ENCODE measurements at regions not wholly inside any gene's neighbourhood (a gene's known extent, or its start where the extent isn't known, plus 50 kb on each side); places are given as distances from the start of the nearest gene placed in this dataset.

DNA sequence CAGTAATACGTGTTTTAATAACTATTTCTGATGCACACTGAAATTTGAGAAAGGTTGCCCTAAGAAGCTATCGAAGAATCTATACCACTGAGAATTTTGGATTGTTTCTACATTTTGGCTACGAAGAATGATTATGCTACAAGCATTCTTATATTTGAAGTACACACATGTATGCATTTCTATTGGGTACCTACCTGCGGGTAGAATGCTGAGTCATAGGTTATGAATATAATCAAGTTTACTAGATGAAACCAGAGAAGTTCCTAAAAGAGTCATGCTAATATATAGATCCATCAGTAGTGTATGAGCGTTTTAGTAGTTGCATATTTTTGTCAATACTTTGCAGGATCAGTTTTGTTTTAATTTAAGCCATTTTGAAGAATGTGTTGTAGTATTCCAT is 62.0 kb upstream of the PCDH20 start:
- TF ChIP-seq LEF1 (IDR thresholded peaks at IDR 0.05; ENCODE audit: borderline replicate concordance), result no peak
- no peak for TF ChIP-seq SP1 (IDR thresholded peaks at IDR 0.05)
- TF ChIP-seq NFRKB (IDR thresholded peaks at IDR 0.05), result no peak
- TF ChIP-seq, protein P1, sequence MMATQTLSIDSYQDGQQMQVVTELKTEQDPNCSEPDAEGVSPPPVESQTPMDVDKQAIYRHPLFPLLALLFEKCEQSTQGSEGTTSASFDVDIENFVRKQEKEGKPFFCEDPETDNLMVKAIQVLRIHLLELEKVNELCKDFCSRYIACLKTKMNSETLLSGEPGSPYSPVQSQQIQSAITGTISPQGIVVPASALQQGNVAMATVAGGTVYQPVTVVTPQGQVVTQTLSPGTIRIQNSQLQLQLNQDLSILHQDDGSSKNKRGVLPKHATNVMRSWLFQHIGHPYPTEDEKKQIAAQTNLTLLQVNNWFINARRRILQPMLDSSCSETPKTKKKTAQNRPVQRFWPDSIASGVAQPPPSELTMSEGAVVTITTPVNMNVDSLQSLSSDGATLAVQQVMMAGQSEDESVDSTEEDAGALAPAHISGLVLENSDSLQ (IDR thresholded peaks at IDR 0.05), result no peak
- no peak for TF ChIP-seq ELF4 (IDR thresholded peaks at IDR 0.05)
- TF ChIP-seq HDGF (IDR thresholded peaks at IDR 0.05; ENCODE audit: borderline replicate concordance), result no peak
- TF ChIP-seq FOXM1 (IDR thresholded peaks at IDR 0.05; ENCODE audit: borderline replicate concordance), result no peak
- TF ChIP-seq FOXA1 (IDR thresholded peaks at IDR 0.05), result no peak
- TF ChIP-seq FOXK2 (IDR thresholded peaks at IDR 0.05), result no peak
- no peak for TF ChIP-seq TARDBP (IDR thresholded peaks at IDR 0.05)
- no peak for TF ChIP-seq CTBP1 (IDR thresholded peaks at IDR 0.05; ENCODE audit: borderline replicate concordance)
- TF ChIP-seq ARNT (IDR thresholded peaks at IDR 0.05), result no peak

All from HEK293T (cell line).